OCI-M2 (cell line): ENCODE measurements at regions not wholly inside any gene's neighbourhood (a gene's known extent, or its start where the extent isn't known, plus 50 kb on each side); places are given as distances from the start of the nearest gene placed in this dataset.
"Not testable (repeated sequence)": the region's sequence is repeated elsewhere in the genome, so short reads cannot be mapped to it uniquely, and the experiment has no call there.

Source experiments
- DNase-seq: peaks from one replicate; lab custom pipeline; 2025; ENCODE audit not compliant: unreplicated experiment; lab: John Stamatoyannopoulos, UW

DNA sequence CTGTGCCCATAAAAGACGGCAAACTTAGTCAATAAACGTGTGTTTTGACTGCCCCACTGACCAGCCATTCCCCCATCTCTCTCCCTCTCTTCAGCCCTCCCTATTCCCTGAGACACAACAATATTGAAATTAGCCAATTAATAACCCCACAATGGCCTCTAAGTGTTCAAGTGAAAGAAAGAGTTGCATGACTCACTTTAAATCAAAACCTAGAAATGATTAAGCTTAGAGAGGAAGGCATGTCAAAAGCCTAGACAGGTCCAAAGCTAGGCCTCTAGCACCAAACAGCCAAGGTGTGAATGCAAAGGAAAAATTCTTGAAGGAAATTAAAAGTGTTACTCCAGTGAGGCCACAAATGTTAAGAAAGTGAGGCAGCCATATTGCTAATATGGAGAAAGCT lies 261.6 kb upstream of the TBX18 start:
- DNase-seq: no peak

DNA sequence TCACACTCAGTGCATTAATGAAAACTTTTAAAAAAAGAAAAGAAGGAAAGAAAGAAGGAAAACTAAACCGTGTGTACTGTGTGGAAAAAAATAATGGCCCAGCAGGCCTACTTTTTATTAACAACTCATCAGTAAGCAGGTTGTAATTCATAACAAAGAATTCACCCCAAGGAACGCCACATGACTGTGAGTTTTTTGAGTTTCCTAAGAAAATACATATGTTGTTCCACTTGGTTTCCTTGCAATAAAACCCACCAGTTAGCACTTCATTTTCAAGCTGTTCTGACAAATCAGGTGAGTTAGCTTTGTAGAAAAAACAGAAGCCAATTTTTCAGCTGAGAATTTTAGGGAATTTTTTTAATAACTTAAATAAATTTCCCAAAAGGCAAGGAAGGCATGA lies 259.3 kb upstream of the TBX18 start:
- DNase-seq: no peak

DNA sequence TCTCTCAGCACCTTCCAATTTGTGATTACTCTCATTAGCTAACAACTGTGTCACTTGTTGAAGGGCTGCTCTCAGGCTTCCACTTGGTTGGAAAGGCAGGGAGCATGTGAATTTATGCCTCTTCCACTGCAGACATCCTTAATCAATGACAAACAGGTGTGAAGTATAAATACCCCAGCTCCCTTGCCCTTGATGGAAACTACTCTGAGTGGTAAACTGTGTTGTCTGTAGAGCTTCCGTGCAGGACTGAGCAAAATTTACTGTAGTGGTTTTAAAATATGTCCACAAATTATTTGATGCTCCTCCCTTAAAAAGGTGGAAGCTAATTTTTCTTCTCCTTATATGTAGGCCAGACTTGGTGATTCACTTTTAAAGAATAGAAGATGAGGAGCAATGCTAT lies 253.0 kb upstream of the TBX18 start:
- no peak for DNase-seq

DNA sequence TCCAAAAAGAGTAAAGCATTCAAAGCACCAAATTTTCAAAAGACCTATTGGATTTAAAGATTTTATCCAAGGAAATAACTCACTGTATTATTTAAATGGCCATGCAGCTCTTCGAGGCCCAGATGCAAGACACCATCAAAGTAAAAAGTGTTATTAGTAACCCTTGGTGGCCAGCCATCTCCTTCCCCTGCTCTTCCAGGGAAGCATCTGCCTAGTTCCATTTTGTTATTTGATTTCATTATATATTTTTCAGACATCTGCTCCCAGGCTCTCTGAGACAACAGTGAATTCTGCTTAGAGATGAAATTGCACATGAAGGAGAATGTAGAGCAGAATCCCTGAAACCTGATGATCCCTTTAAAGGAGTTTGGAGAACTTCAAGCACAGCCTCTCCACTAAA lies 252.3 kb upstream of the TBX18 start:
- DNase-seq: no peak

DNA sequence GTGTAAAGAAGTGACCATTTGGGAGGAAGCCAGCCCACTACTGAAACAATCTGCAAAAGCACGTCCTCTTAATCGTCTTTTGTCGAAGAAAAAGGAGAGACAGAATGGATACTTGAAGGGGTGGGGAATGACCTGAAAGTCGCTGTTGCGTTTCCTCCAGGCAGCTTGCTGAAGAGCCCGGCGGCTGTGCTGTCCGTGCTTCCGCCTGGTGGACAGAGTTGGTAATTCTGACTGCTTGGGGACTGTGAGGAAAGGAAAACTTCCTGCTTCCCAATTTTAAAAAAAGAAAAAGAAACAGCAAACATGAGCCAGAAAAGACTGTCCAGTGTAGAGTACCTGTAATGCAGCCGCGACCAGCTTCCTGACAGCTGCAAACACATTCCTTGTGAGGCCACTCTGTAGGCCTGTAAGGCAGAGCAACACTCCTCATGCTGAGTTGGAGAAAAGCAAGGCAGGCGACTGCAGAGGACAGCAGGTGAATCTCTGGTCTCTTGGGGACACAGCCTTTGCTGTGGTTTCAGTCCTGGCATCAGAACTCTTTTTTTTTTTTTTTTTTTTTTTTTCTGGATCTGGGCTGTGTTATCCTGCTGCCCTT lies 251.1 kb upstream of the TBX18 start:
- DNase-seq: no peak

DNA sequence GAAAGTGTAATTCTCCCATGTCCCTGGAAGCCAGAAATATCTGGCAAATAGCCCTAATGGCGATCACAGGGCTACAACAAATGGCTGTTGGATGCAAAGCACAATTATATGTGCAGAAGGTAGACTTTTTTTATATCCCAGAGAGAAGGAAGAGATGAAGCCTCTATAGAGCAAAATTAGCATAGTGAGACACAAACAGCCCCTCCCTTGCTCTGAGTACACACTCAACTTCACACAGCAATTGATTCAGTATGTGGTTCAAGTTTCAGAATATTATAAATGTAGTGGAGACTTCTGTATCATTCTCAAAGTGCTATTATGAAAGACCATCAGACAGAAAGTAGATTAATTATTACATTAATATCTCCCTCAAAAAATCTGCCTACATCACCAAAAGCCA lies 246.5 kb upstream of the TBX18 start:
- DNase-seq: no peak

DNA sequence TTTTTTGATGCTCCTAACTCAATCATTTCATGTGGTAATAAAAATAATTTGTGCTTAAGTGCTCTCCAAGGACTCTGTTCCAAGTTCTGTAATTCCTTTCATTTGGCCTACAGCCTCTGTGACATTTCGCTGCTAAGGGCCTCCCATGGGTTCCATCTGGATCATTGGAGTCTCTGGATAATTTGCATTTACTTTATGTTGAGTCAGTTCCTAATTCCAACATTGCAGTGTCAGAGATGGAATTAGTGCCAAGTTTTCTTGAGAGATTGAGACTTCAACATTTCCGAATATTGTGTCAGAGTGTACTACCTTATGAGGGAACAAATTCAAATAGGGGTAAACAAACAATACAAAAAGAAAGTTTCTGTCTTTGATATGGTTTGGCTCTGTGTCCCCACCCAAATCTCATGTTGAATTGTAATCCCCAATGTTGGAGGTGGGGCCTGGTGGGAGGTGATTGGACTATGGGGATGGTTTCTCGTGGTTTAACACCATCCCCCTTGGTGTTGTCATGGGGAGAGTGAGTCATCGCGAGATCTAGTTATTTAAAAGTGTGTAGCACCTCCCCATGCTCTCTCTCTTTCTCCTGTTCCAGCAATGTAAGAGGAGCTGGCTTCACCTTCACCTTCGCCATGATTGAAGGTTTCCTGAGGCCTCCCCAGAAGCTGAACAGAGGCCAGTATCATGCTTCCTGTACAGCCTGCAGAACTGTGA lies 244.1 kb upstream of the TBX18 start:
- DNase-seq: no peak

DNA sequence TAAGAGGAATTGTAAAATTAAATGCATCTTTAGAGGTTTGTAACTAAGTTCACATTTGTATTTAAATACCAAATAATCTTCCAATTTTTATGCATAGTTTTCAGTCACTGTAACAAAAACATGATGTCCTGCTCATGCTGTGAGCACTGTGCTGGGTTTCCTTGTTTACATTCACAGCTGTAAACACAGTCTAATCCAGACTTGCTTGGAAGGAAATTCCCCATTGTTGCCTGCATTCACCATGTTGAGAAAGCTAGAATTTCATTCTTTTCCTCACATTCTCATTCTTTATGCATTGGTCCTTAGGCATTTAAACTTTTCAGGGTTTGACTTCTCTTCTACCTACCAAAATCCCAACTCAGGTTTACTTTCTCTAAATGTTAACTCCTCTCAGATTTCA lies 242.0 kb upstream of the TBX18 start:
- no peak for DNase-seq

DNA sequence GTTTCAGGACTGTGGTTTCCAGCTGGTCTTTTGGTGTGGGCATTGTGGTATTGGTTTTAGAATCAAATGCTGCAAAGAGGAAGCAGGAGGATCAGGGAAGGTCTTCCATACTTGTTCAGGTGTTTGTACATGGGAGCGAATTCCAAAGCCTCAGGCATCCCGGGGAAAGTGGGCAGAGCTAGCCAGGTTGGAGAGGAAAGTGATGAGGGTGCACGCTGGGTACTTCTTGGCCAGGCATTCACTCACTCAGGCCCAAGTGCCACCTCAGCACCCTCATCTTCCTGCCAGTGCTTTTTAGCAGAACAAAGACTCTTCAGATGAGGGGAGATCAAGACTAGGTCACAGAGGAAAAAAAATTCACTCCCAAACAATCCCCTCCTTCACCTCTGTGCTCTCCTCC lies 241.1 kb upstream of the TBX18 start:
- DNase-seq: no peak

DNA sequence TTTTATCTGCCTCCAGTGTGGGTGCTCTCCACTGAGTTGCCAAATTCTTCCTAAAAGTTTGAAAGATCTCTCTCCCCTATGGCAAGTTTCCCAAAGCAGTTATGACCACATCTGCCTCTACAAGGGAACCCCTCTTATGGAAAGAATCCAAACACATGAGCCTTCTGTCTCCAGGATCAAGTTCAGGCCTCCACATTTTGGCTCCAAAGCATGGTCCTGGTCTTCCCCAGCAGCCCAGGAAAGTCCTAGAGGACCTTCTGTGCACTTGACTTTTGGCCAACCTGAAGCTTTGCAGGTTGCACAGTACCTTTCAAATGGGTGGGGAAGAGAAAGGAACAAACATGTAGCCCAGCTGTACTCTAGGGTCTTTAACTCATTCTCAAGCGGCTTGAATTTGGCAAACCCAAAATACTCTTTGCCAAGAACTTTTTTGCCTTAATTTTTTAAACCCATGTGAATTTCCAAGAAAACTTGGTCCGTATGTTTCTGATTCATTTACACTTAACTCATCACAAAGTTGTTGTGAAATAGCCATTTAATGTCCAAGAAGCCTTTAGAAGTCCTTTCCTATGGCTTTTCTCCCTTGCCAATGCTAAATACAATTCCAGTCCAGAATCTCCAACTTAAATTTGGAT lies 240.1 kb upstream of the TBX18 start:
- no peak for DNase-seq

DNA sequence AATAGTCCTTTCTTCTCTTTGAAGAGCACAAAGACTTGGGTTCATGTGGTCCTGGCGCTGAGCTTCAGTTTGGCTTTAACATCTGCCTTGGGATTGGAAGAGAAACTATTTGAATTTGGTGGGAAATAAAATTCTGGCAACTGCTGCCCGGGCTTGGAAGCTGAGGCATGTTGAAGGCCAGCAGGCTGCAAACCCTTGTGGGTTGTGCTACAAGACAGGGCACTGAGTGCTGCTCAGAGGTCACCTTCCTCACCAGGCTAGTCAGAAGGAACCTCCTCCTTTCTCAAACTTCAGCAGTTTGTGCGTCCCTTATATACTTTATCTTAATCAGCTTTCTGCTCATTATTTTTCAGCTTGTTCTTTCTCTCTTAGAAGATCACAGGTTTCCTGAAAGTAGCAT lies 238.4 kb upstream of the TBX18 start:
- no peak for DNase-seq

DNA sequence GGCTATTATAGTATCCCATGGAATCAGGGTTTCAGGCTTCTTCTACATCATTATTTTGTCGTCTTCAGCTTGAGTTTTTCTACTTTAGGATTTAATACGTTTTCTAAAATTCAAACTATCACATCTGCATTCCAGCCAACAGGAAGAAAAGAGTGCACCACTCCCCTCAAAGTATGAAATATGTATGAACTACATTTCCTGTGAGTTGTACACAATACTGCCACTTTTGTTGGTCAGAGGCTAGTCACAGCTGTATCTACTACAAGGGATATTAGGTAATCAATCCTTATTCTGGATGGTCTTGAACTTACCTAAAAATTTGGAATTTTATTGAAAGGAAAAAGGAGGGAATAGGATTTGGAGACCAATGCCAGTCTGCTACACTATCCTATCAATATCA lies 235.6 kb upstream of the TBX18 start:
- no peak for DNase-seq

DNA sequence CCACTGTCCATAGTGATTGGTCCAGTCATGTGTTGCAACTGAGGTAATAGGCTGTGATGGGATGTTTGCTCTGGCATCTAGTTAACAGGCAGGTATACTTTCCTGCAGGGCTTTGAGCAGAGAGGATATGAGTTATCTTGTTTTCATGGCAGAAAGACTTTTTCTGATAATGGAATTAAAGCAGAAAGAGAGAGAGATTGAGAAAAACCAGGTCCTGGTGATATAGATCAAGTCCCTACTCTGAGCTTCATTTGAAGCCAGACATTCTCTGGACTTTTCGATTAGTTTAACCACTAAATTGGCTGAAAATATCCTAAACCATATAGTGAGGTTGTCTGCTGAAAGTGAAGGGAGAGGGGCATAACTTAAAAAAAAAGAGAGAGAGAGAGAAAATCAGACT lies 233.8 kb upstream of the TBX18 start:
- no peak for DNase-seq

DNA sequence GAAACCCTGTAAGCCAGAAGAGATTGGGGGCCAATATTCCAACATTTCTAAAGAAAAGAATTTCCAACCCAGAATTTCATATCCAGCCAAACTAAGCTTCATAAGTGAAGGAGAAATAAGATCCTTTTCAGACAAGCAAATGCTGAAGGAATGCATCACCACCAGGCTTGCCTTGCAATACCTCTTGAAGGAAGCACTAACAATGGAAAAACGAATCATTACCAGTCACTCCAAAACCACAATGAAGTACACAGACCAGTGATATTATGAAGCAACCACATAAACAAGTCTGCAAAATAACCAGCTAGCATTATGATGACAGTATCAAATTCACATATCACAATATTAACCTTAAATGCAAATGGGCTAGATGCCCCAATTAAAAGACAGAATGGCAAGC lies 224.4 kb upstream of the TBX18 start:
- DNase-seq: not testable (repeated sequence)

DNA sequence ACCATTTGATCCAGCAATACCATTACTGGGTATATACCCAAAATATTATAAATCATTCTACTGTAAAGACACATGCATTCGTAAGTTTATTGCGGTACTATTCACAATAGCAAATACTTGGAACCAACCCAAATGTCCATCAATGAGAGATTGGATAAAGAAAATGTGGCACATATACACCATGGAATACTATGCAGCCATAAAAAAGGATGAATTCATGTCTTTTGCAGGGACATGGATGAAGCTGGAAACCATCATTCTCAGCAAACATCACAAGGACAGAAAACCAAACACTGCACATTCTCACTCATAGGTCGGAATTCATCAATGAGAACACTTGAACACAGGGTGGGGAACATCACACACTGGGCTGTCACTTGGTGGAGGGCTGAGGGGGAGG lies 221.1 kb upstream of the TBX18 start:
- DNase-seq: not testable (repeated sequence)

DNA sequence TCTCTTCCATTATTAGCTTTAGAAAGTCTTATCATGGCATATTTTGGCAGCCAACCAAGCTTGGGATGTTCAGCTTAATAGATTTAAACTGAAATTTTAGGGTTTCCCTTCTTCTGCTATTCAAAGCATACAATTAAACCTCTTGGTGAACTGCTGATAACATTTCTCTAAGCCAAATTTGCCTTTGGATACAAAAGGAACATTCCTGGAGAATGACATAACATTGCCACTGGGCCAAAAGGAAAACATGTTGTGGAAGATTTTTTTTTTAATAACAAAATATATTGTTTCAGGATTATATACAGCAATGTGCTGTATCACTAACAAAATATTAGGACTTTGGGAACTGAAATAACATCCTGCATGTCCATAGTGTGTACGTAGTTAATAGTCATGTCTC lies 215.1 kb upstream of the TBX18 start:
- no peak for DNase-seq

DNA sequence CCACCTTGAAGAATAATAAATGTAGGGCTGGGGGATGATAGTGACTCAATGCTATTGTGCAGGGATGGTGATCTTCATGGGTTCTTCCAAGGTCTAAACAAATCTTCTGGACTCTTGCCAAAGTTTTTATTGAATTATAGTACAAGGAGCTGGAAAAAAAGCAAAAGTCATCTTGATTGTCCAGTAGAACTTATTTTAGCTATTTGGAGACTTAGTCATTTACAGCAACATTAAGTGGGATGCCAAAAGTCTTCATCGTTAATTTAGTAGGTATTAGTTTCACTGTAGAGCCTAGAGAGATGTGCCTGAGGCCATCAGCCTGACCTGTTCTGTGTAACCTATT lies 212.9 kb upstream of the TBX18 start:
- DNase-seq: no peak

DNA sequence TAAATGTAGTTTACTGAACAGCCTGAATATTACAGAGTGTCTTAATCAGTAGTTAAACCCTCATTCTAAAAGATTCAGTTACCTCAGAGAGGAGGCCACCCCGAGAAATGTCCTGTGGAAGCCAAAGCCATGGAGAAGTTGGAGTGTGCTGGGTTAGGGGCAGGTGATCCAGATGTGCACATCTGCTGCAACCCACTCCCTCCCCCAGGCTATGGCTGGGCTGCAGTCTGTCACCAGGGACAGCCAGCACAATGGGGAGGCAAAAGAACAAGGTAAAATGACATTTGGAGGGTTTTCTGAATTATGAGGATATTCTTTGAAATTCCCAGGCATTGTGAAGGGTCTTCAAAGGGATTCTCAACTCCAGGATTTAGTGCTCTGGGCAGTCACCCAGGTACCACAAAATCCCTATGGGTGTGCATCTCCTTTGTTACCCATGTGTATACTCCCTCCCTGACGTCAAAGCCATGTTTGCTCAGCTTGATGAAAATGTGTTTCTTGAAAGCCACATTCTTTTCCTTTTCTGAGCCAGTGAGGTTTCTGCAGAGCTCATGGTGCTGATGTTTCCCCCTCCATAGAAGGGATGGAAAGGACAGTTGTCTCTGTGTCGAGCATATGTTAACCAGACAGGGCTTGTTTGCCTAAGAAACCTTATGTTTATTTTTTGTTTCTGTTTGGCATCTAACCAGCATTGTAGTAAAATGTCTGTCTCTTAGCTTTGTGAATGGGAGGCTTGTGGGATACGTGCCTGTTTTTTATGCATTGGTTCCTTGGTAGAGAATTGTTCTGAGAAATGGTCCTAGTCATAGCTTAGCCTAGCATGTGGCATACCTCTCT lies 212.3 kb upstream of the TBX18 start:
- no peak for DNase-seq

DNA sequence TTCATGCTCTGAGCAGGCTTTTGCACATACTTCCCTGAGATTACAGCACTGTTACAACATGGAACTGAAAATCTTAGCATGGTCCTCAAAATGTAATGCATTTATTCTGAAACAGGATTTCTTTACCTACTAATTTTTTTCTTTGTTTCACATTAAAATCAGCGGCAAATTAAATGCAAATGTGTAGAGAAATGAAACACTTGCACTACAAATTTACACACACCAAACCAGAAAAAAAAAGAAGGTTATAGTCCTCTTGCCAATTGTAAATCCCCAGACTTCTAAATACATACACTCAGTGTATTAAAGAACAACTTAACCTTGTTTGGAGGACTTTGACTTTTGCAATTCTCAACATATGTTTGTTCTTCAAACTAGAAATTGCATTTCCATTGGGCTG lies 210.9 kb upstream of the TBX18 start:
- DNase-seq: no peak

DNA sequence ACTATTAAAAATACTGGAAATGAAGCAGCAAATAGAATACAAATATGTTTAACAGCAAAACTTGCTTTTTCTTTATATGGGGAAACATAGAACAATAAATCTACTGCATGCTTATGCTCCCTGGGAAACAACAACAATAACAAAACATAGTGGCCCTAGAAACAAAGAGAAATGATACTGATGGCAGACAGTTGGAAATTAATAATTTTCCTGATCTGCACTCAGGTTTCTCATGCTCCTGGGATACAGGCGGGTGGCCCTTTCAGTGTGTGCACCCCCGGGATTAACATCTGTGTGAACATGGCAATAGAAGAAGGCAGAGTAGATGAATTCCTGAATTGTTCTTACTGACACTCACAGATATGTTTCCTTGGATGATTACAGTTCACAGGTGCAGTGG lies 209.2 kb upstream of the TBX18 start:
- DNase-seq: no peak

DNA sequence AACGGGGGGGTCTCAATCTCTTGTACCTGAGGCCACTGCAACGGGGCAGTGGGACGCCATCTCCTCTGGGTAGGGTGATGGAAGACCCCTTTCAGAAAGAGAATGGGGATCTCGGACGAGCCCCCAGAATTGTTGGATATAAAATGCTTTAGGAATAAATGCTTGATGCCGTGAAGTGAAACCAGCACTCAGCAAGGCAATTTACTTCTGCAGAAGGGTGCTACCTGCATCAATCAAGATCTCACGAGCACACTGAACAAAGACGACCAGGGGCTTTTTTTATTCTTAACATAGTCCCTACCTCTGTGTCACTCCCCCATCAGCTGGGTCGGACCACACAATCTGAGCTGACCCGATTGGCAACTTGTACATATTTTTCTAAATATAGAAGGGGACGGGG lies 203.6 kb upstream of the TBX18 start:
- DNase-seq: no peak

DNA sequence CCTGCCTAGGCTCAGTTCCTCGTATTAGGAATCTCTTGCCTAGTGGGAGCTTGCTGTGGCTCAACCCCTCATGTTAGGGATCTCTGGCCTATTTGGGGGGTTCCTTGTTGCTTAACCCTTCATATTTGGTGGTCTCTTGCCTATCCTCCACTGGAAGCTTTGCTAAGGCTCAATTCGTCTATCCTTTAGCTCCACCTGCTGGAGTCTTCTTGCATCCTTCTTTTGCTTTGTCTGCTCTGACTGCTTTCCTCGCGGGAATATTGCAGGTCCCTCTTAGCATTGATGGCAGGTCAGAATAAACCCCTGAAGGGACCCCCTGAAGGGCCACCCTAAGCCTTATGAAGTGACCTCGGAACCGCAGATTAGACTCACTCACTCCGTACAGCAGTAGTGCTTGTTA lies 203.0 kb upstream of the TBX18 start:
- no peak for DNase-seq
